Myocyte (in vitro differentiated cells): ENCODE measurements at regions not wholly inside any gene's neighbourhood (a gene's known extent, or its start where the extent isn't known, plus 50 kb on each side); places are given as distances from the start of the nearest gene placed in this dataset.
A peak's percentile ranks its signal among the peaks of the same experiment; 100 is the strongest.

Source experiments
- DNase-seq: peaks from one replicate; pipeline ENCODE4 v3.0.0-alpha.2; 2012; ENCODE audit warnings: low read depth

DNA sequence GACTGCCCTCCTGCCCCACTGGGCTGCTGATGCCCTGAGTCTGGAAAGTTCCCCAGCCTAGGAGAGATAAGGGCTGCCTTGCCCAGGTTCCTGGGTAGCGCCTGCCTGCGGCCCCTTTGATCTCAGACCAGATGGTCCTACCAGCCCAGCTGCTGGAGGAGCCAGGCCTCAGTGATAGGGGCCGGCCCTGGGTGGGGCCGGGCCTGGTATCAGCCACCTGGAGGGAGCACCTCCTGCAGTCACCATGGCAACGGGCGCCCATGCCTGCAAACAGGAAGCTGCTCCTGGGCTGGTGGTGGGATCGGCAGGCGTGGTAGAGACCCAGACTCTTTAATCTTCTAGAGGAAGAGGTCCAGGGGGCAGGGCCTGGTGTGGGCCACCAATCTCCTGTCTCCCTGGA lies 119.7 kb upstream of the WNT4 start:
- no peak for DNase-seq

DNA sequence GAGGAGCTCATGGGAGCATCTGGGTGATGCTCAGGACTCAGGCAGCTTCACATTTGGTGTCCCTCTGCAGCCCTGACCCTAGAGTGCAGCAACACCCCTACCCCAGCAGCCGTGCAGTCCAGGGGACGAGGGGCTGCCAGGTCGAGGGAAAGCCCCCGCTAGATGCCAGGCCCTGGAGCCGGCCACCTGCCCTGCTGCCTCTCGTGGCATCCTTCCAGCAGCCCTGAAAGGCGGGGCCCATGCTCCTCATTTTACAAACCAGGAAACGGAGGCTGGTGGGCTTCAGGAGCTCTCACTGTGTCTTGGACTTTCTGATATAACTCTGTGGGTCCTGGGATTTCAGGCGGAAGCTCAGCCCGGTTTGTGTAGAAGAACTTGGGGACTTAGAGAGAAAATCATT lies 120.5 kb upstream of the WNT4 start:
- no peak for DNase-seq

DNA sequence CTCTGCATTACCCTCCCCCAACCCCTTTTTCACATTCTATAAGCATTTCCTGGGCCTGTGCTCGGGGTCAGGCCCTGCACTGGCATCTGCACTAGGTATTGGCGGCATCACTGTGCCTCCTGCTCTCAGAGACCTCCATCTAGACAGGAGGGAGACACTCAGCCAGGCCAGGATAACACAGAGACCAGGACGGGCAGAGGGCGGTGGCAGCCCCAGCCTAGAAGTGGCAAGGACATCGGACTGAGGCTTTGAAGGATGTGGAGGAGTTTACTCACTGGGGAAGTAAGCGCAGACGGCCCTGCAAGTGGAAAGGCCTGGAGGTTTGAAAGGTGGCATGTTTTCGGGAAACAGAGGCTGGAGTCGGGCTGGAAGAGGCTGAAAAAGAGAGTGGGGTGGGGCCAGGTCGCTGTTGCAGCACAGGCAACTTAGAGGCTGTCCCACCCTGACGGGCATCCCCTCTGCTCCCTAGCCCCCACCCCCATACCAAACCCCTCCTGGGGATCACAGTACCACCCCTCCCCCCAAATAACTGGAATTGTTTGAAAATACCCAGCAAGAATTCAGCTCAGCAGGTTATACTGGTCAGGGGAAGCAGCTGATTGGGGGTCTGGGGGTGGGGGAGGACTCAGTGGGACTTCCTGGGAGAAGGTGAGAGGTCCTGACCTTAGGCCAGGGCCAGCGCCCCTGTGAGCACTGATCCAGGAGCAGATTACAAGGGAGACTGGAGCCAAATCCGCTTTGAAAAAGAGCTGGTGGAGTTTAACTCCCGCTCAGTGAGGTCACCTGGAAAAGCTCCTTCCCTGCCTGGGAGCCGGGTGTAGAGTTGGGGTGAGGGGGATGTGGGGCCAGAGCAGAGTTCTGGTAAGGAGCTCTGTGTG lies 121.8 kb upstream of the WNT4 start:
- DNase-seq, result no peak

DNA sequence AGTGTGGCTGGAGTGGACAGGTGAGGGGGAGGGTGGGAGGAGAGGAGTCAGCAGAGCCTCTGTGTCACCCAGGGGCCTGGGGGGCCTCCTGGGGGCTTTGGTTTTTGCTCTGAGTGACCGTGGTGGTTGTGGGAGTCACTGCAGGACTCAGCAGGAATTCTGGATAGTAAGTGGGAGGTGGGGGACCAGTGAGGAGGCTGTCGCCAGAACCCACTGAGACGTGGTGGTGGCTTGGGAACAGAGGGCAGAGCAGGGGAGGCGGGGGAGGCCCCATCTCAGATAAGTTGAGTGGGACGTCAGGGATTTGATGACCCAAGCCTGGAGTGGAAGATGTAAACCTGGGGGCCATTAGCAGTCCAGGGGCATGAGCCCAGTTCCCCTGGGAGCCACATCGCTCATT lies 123.2 kb upstream of the WNT4 start:
- no peak for DNase-seq

DNA sequence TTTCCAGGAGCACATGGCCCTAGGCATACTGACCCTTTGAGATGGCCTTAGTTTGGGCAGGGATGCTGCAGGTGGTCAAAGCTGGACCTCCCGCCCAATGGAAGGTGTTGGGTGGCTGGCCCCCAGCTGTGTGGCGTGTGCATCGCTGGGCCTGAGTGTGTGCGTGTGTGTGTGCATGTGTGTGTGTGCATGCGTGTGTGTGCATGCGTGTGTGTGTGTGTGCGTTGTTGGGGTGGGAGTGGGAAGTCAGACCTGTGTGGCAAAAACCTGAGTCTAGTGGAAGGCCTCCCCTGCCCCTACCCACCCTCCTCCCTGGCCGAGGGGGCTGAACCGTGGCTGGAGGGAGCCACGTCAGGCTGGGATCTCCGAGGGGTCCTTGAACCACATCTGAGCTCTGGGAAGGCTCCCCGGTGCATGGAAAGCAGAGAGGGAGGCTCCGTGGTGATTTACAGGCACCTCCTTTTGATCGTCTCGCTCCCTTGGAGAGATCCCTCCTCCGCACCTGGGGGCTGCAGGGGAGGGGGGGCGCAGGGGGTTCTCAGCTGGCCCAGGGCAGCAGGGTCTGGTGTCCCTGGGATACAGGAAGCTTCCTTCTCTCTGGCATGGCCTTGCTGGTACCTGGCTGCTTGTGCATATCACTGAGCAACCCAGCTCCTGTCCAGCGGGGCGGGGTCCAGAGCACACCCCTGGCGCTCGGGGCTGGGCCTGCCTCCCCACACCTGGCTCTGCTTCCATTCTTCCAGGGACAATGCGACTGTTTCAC lies 124.7 kb upstream of the WNT4 start:
- no peak for DNase-seq

DNA sequence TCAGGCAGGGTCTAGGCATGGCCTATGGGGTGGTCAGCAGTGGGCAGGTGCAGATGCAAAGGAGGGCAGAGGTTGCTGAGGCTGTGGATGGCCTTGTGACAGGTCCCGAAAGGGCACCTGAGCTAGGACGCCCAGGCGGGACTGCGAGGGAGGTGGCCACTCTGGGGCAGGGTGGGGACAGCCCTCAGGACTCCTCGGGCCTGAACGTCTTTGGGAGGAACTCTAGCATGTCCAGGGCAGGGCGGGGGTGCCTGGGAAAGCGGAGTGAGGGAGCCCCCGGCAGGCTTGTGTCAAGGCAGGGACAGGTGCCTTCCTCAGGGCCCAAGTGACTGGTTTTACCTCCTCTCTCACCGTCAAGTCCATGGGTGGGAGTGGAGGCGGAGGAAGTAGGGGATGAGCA lies 125.4 kb upstream of the WNT4 start:
- DNase-seq, result no peak

DNA sequence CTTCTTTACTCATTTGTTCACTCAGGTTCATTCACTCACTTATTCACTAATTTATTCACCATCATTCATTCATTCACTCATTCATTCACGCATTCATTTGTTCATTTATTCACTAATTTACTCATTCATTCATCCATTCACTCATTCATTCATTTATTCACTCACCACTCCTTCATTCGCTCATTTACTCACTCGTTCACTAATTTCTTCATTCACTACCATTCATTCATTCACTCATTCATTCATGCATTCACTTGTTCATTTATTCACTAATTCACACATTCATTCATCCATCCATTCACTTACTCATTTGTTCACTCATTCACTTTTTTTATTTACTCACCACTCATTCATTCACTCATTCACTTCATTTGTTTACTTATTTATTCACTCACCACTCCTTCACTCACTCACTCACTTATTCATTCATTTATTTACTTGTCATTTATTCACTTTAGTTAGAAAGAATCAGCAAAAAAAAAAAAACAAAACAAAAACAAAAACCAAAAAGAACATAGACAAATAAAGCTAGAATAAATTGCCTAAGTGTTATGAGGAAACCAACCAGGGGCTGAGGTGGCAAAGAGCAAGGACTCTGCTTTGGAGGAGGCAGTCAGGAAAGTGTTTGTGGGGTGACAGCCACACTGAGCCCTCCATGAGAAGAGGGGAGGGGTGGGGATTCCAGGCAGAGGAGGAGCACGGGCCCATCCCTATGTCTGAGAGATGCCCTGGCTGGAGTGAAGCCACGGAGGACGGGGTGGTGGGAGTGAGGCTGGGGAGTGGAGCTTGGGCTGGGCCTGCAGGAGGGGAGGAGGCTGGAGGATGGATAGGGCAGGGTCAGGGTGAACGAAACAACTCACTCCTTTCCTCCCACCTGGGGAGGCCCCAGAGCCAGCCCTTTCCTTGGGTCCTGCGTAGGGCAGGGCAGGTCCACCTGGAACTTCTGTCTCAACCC lies 129.2 kb upstream of the WNT4 start:
- DNase-seq, result no peak

DNA sequence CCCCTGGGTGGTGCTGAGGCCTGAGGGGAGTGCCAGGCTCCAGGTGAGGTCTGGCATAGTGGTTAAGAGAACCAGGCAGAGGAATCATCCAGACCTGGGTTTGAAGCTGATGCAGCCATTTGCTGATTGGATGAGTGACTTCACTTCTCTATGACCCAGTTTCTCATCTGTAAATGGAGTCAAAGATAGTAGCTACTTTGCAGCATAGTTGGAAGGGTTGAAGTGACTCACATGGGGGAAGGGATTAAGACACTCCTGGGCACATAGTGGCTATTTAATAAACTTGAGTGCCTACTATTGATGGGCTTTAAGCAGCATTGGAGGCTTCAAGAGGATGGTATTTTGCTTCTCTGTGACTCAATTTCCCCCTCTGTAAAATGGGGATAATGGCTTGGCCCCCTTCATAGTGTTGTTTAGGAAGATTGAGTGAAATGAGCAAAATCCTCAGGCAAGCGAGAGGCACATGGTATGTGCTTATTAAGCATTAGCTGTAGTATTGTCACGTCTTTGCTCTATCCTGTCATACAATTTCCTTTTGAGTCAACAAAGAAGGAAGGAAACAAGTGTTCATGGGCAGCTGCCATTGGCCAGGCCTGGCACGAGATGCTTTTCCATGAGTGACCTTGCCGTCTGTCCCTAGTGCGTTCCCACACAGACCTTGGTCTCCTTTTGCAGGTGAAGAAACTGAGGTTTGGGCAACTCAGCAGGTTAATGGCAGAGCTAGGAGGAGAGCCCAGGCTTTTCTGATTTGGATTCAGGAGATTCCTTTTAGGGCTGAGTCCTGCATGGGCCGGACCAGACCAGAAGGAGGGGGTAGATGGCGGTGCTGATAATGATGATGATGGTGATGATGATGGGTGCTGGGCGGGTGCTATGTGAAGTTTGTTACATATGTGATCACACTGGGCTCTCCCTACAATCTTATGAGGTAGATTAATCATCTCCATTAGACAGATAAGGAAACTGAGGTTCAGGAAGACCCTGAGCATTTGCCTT lies 131.1 kb upstream of the WNT4 start:
- DNase-seq, result no peak

DNA sequence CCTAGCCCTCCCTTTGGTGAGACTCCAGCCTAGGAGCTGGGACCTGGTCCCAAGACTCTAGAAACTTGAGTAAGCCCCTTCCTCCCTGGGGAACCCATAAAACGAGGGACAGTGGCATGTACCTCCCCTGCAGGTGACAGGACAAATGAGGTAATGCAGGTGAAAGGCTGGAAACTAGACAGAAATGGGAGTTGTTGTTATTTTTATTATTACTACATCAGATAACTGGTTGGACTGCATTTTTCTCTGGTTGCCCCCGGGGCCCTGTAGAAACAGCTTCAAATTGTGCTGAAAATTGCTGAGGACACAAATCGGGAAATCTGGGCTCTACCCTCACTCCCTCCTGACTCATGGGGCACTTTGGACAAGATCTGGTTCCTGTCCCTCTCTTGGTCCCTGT lies 132.3 kb upstream of the WNT4 start:
- no peak for DNase-seq

DNA sequence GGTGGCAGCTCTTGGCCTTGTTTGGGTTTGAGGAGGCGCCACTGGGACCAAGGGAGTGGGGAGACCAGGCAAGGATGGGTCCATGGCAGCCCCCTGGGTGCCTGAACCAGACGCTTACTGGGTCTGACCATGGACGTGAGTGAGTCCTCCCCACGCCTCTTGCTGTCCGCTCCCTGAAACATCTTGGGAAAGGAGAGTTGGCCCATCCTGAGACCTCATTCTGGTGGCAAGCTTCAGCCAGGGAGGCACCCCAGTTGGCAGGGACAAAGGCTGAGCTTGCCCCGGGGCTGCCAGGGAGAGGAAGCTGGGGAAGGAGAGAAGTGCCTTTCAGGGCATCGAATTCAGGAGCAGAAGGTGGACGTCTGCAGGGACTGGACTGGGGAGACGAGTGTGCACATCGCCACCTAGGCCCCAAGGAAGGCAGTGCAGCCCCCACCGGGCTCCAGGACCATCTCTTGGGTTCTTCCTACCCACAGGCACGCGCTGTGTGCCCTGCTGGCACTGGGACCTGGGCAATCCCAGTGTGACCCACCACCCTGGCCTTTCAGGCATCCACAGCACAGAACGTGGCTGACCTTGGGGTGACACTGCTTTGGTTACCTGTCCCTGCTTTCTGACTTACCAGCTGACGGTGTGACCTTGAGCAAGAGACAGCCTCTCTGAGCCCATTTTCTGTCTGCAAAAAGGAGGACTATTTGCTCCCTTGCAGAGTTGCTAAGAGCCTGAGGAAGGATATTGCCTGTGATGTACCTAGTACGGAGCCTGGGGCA lies 132.9 kb upstream of the WNT4 start:
- peak; percentile 64 for DNase-seq

DNA sequence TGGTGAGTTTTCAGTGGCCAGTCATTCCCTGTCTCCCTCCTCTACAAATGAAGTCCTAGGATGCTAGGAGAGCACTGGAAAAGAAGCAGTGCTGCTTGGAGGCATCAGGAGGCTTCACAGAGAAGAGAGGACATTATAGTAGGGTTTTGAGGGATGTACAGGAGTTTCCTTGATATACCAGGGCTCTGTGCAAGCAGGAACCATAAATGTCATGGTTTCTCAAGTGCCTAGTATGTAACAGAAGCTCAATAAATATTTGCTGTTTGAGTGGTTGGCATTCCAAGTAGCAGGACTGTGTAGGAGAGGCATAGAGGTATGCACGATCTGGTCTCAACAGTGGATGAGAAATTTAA lies 133.5 kb upstream of the WNT4 start:
- no peak for DNase-seq

DNA sequence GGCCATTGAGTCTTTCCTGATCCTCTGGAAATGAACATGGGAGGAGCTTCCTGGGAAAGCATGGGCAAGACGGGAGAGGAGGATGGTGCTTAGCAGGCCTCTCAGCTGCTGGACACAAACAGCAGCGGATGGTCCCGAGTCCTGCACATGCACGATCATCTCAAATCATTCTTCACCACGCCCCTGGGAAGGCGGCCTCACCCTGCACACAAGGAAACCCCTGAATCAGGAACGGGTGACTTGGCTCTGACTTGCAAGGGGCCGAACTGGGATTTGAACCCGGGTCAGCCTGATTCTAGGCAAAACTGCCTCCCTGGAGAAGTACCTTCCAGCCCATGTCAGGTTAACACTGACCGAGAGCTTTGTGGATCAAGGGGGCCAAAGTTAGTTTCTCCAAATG lies 134.8 kb upstream of the WNT4 start:
- no peak for DNase-seq

DNA sequence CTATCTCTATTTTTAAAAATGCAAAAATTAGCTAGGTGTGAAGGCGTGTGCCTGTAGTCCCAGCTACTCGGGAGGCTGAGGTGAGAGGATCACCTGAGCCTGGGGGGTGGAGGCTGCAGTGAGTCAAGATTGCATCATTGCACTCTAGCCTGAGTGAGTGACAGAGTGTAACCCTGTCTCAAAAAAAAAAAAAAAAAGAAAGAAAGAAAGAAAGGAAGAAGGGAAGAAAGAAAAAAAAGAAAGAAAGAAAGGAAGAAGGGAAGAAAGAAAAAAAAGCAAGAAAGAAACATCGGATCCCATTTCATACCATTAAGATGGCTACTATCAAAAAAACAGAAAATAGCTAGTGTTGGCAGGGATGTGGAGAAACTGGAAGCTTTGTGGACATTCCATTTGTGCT lies 136.8 kb upstream of the WNT4 start:
- no peak for DNase-seq

DNA sequence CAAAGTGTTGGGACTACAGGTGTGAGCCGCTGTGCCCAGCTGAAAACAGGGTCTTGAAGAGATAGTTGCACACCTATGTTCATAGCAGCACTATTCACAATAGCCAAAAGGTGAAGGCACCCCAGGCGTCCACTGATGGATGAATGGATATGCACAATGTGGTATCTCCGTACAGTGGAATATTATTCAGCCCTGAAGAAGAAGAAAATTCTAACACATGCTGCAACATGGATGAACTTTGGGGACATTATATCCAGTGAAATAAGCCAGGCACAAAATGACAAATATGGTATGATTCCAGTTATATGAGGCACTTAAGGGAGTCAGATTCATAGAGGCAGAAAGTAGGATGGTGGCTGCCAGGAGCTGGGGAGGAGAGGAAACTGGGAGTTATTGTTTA lies 137.6 kb upstream of the WNT4 start:
- no peak for DNase-seq

DNA sequence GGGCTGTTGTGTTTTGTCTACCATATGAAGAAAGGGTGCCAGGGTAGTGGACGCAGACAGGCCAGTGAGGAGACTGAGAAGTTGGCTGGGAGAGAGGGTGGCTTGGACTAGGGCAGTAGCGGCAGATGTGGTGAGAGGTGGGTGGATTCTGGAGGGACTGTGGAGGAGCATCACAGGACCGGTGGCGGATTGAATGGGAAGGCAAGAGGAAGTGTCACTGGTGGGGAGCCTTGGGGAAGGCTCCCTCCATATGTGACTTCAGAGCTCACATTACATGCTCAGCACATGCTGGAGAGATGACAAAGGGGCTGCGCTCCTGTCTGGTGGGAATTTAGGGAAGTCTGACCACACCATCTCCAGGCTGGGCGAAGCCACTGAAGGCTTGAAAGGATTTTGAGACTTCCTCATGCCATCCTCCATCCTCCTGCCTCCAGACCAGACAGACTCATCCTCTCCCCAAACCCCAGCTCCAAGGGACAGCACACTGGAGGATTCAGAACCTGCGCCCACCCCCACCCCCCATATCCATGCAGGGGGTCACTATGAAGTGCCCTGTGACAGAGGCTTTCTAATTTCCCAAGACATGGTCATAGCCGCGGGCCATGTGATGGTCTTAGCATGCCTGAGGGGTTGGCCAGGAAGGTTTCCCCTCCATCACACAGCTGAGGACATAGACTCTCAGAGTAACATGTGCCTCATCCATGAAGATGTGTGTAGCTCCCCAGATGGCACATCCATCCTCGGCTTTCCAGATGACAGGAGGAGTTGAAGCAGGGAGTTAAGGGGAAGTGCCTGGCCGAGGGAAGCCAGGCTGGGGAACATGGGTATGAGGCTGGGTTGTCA lies 138.8 kb upstream of the WNT4 start:
- no peak for DNase-seq

DNA sequence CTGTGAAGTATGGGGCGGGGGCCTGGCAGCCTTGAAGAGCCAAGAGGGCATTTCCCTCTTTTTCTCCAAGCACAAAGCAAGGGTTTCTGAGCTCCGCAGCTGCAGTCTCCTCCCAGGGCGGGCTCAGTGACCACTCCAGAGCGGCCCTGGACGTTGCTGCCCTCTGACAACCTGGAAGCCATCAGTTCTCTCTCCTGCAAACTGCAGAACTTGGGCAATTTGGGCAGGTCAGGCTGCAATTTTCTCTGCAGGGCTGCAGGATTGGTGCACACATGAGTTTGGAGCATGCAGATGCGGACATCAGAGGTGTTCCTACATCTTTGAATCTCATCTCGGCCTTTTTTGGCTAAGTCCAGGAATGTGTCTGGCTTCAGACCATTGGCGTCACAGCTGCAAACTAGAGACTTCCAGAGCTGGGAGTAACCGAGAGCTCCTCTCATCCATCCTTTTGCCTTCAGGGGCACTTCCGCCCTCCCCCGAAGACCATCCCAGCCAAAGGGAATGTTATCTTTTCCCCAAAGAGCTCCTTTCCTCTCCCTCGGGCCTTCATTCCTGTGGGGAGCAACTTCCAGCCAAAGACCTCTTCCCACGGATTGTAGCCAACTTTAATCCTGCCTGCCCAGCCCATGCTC lies 139.6 kb upstream of the WNT4 start:
- DNase-seq, result no peak

DNA sequence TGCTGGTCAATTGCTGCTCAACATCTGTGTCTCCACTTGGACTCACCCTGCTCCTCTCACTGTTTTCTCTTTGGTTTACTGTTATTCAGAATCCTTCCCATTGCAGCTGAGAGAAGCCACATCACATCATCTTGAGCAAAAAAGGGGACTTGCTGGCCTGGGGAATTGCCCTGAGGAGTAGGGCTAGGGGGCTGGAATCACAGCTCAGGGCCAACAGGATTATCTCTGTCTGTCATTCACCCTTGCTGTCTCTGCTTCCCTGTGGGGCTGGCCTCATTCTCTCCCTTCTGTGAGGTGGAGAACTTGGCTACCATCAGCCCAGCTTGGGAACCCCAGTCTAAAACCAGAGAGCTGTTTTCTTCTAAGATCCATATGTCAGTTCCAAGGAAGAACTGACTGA lies 140.7 kb upstream of the WNT4 start:
- DNase-seq, result no peak

DNA sequence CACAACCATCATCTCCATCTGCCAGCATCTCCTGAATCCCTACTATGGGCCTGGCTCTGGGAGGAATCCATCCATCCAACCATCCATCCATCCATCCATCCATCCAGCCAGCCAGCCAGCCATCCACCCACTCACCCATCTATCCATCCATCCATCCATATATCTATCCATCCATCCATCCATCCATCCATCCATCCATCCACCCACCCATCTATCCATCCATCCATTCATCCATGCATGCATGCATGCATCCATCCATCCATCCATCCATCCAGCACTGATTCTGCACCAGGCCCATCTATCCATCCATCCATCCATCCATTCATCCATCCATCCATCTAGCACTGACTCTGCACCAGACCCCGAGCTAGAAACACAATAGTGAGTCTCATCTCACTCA lies 141.3 kb upstream of the WNT4 start:
- no peak for DNase-seq
